NCI-H748 (cell line): ENCODE measurements at regions not wholly inside any gene's neighbourhood (a gene's known extent, or its start where the extent isn't known, plus 50 kb on each side); places are given as distances from the start of the nearest gene placed in this dataset.

Source experiments
- DNase-seq: peaks from one replicate; lab custom pipeline; 2025; ENCODE audit not compliant: unreplicated experiment; lab: John Stamatoyannopoulos, UW

DNA sequence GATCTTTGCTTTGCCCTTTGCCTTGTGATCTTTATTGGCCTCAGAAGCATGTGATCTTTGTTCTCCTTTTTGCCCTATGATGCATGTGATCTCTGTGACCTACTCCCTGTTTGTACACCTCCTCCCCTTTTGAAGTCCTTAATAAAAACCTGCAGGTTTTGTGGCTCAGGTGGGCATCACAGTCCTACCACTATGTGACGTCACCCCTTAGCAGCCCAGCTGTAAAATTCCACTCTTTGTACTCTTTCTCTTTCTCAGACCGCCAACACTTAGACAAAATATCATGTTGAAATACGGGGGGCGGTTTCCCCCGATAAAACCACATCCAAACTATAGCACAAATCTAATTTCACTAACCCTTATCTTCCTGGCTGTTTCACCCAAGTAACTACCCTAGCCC, 76.7 kb upstream of the RAPGEF4 start:
- DNase-seq, result no peak

DNA sequence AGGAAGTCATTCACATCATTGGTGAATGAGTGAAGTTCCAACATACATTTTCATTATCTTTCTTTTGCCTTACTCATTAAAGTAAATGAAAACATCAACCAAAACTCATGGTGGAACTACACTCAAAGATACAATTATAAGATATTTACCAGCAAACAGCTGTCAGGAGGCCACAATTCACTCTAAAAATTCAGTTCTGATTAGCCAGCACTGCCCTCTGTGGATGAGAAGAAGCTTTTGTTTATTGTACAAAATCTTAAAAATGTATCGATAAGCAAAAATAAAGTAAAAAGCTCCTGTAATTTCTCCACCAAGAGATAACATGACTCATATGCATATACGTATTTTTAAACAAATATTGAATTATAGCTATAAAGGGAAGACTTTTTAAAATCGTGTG, 73.5 kb upstream of the RAPGEF4 start:
- no peak for DNase-seq

DNA sequence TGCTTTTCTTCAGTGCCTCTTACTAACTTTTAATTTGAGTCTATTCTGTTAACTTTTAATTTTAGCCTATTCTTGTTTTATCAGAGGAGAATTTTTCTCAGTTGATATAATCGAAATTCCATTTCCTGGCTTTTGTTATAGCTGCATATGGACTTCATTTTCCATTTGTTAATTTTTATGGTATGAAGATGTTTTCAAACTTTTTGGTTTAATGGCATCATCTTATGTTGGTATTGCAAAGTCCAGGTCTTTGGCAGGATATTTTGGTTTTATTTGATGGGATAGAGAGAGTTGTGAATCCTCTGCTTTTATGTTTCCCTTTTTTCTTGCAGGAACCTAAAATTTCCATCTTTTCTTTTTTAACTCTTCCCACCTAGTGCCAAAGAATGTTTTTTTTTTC, 70.9 kb upstream of the RAPGEF4 start:
- no peak for DNase-seq

DNA sequence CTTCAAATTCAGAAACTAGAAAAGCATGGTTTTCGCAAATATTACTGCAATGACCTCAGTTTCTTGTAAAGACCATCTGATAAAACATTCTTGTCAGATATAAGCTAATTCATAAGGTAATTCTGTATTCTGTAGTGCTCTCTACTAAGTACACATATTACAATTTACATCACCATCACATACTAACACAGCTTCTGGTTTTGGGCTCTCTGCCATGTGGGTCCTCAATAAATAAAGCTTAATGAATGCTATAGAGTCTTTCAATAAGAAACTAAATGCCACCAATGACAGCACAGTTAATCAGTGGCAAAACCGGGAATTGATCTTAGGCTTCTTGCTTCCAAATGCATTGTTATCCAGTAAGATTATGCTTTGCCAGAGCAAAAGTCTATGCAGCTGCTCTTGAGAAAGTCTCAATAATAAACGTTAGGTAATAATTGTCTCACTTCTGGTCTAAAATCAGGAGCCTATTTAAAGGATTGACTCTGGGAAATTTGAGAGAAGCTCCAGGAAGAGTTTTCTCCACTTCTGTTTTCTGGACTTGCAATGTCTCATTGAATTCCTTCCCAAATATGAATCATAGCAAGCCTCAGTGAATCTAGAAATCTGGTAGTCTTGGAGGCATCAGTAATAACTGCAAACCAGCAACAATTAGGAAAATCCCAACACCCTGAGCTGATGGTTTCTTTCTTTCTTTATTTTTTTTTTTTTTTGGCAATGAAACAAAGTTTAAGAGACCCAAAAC, 67.9 kb upstream of the RAPGEF4 start:
- peak; percentile 6 for DNase-seq

DNA sequence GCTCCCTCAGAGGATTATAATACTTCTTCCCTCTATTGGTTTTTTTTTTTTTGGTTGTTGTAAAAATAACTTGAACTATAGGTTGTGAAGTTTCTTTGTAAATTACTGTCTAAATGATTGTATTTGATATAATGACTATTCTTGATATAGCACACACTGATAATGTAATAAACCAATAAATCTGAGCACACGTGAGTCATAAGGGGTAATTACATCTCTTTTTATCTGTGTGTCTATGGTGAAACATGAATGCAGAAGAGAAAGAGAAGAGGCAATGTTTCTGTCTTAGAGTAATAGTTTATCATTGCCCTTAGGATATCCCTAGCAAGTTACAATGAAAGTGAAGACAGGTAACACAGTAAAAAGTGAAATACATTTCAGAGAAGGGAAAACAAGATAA, 64.1 kb upstream of the RAPGEF4 start:
- DNase-seq, result no peak

DNA sequence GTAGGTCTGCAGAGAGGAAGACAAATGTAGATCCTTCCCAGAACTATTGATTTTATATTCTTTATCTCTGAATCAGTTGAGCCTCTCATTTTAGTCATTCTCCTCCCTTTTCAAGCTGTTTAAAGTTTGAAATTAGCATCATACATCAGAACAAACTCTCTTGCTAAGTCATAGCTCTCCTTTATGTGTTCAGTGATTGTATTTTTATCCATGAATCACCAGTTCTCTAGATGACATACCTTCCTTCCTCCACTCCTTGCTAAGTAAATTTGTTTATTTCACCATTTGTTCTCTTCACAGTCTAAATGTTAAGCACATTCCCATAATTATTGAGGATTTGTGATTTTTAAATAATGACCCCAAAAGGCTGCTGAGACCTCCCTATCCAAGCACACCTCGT, 63.5 kb upstream of the RAPGEF4 start:
- no peak for DNase-seq

DNA sequence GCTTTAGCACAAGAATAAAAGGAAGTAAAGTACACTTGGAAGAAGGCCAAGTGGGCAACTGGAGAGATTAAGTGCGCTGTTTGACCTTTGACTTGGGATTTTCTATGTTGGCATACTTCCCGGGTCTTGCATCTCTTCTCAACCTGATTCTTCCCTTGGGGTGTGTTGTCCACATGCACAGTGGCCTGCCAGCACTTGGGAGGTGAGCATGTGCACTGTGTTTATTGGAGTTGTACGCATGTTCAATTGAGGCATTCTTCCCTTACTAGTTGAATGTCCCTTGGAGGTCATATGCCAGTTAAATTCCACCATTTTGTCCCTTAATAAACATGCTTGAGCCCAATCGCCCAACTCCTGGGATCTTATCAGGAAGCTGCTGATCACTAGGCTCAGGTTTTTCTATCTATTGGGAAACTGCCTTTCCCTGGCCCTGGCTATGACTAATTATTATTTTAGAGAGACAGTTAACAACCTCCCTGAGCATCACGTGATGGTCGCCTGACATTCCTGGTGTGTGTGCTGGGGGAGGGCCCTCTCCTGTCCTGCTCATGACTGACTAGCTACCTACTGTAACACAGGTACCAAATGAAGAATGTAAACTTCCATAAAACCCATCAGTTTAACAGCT, 62.5 kb upstream of the RAPGEF4 start:
- peak; percentile 43 for DNase-seq

DNA sequence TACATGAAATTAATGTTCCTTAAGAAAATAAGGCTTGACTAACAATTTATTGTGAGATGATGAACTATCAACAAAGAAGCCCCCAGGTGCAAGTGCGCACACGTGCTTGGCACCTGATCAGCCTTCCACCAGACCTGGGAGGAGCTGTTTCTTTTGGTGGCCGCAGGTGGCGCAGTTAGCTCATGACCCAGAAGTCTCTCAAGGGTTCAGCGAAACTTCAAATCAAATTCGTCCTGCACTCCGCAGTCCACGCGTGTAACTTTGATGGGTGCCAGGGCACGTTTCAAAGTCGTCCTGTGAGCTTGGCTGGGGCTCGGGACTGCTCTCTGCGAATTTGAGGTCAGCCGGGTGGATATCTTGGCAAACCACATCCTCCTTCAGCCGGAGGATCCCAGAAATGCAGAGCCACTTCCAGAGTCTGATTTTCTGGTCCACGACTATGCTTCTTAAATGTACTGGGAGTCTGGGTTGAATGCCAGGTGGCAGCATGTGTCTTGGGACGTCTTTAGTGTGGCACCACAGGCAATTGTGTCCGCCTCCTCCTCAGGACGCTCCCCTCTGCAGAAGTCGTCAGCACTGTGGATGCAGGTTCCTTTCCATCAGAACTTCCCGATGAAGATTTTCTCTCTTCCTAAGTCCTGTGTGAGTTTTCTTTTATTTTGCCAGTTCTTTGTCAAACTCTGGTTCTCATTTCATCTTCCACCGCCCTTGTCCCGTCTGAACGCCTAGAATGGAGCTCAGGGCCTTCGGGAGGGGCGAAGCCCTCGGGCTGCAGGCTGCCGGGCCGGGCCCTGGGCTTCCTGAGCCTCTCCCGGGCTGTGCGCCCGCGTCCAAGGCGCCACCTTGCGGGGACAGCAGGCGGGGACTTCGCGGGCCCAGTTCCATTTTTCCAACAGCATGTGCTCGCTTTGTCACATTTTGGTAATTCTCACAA, 61.3 kb upstream of the RAPGEF4 start:
- DNase-seq, result no peak

DNA sequence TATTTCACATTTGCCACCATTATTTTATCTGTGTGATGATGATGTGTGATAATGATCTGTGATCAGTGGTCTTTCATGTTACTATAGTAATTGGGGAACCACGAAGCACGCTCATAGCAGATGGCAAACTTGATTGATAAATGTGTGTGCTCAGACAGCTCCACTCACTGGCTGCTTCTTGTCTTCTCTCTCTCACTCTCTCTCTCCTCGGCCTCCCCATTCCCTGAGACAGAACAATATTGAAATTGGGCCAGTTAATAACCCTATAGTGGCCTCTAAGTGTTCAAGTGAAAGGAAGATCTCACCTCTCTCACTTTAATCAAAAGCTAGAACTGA, 60.7 kb upstream of the RAPGEF4 start:
- DNase-seq, result no peak

DNA sequence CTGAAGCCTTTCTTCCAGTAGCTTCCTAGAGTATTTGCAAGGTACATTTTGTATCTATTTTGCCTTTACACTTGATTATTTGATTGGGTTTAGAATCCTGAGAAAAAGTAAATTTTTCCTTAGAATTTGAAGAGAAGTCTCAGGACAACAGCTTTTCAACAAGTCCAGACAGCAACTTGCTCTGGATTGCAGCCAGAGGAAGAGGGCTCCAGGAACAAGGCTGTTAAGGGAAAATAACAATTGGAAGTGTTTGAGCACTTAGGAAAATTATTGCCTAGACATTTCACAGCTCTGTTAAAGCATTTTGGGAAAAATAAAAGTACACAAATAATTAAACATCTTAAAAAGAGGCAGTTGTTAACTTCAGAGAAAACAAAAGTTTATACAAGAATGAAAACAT, 58.3 kb upstream of the RAPGEF4 start:
- DNase-seq, result peak; percentile 36

DNA sequence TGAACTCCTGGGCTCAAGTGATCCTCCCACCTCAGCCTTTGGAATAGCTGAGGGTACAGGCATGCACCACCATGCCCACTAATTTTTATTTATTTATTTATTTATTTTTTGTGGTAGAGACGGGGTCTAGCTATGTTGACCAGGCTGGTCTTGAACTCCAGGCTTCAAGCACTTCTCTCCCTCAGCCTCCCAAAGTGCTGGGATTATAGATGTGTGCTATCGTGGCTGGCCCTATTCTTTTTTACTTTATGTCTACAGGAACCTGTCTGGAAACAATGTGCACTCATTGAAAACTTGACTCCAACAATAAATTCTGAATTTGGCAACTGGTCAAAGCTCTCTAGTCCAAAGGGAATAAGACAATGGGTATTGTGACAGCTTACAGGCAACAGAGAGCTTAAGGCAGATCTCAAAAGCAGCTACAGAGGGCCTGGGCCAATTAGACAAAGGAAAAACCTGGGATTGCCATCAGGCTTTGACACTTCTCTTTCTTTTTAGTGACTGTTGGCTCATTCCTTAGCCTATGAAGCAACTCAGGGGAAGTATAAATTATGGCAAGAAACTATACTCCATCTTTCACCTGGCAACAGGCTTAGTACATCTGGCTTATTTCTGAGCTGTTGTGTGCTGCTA, 55.1 kb upstream of the RAPGEF4 start:
- no peak for DNase-seq

DNA sequence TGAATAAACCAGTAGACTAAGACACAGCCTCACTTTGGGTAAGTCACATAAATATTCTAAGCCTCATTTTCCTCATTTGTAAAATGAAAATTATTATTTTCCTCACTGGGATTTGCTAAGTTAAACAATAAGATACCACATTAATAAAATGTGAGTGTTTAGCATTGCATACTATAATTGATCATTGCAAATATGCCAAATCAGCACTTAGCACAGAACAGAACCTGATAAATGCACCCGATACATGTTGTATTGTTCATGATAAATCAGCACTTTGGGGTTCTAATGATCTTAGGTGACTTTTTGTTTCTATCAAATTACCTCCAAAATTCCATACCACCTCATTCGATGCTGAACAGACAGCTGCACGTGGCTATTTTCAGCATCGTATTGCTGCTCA, 50.2 kb upstream of the RAPGEF4 start:
- DNase-seq, result no peak
